ENCODE measurements at regions not wholly inside any gene's neighbourhood (a gene's known extent, or its start where the extent isn't known, plus 50 kb on each side); places are given as distances from the start of the nearest gene placed in this dataset.

DNA sequence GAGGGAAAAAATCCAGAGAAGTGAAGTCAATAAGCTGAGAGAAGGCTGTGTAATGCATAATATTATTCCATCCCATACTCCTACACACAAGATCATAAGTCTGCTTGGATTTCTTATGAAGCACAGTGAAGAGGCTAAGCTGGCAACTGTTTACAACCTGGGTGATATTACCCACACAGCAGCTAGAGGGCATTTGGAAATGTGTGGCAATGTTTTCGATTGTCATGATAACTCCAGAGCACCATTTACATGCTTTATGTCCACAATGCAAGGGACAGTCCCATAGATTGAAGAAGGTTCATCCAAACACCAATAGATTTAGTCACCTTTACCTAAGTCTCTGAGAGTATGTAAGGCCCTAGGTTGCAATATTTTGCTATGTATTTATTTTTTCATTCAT lies 412.2 kb downstream of the PPP3CA start:
- H2BK20ac ChIP-seq (ENCODE audit: low read depth, low read length): no peak overlapping the region
- dilution Hi-C loops (cut with HindIII; ENCODE audit: low sequenced_read_pairs, unreplicated experiment): no loop called here
- no peak overlapping the region for H3K23ac ChIP-seq (ENCODE audit: low read depth, low read length)
- TF ChIP-seq CHD1 (IDR thresholded peaks at IDR 0.05; ENCODE audit: low read depth, low read length): no peak
- TF ChIP-seq CEBPB (IDR thresholded peaks at IDR 0.05; ENCODE audit: low read depth, low read length): no peak
- no peak for TF ChIP-seq RFX5 (IDR thresholded peaks at IDR 0.05; ENCODE audit: low read depth, low read length)
- TF ChIP-seq RAD21 (IDR thresholded peaks at IDR 0.05; ENCODE audit: low read length): 0 out of 2 replicates have a peak, but pooled peaks have one; percentile 9
- no peak for TF ChIP-seq ELK1 (IDR thresholded peaks at IDR 0.05; ENCODE audit: borderline replicate concordance, low read depth, low read length)
- peak; percentile 16; the same call in 1 of the 2 replicates for TF ChIP-seq SMC3 (IDR thresholded peaks at IDR 0.05; ENCODE audit: low read depth, low read length)
- TF ChIP-seq MAZ (IDR thresholded peaks at IDR 0.05; ENCODE audit: borderline replicate concordance, low read depth, low read length): no peak
- TF ChIP-seq MAFK (IDR thresholded peaks at IDR 0.05; ENCODE audit: low read depth, low read length): no peak
- TF ChIP-seq MXI1 (IDR thresholded peaks at IDR 0.05; ENCODE audit: borderline replicate concordance, low read depth, low read length): no peak
- no peak for TF ChIP-seq POLR2A (IDR thresholded peaks at IDR 0.05; ENCODE audit: low read depth, low read length)
- TF ChIP-seq FOS (IDR thresholded peaks at IDR 0.05; ENCODE audit: low read depth, low read length): no peak
- TF ChIP-seq USF2 (IDR thresholded peaks at IDR 0.05; ENCODE audit: low read depth, low read length): no peak
- TF ChIP-seq BHLHE40 (IDR thresholded peaks at IDR 0.05; ENCODE audit: low read depth, low read length): no peak
- TF ChIP-seq RCOR1 (IDR thresholded peaks at IDR 0.05; ENCODE audit: insufficient replicate concordance, low read length): no peak
- no peak for TF ChIP-seq NFE2L2 (IDR thresholded peaks at IDR 0.05; ENCODE audit: low read depth, low read length)
- 0 out of 2 replicates have a peak, but pooled peaks have one; percentile 15 for TF ChIP-seq CTCF (conservative IDR thresholded peaks at IDR 0.05; ENCODE audit: low read depth, low read length)
- in situ Hi-C loops (cut with MboI; ENCODE audit: low sequenced_read_pairs): no loop called here
- H4K8ac ChIP-seq (ENCODE audit: low read depth in 2 of 2, low read length in 2 of 2): no peak overlapping the region
- no peak overlapping the region for H3K4ac ChIP-seq (ENCODE audit: low read depth, low read length)
- H2AK9ac ChIP-seq (replicated peaks; ENCODE audit: low read depth, low read length, poor library complexity): no peak overlapping the region
- intact Hi-C loops (cut with micrococcal nuclease): no loop called here
- no peaks in the 10 kb centered on the region for H4K20me1 ChIP-seq (ENCODE audit: insufficient read depth, low read length)
- DNase-seq: peak; percentile 2
- no peak overlapping the region for H3K9ac ChIP-seq (ENCODE audit: low read depth, low read length)
- BruUV-seq (replicated peaks): no TSS peak
- no peak overlapping the region for H3K14ac ChIP-seq (replicated peaks; ENCODE audit: low read depth, low read length)
- H2BK15ac ChIP-seq (ENCODE audit: low read depth, low read length): no peak overlapping the region
- H3K9me3 ChIP-seq (ENCODE audit: control insufficient read depth, insufficient read depth, low read length): no peaks in the 10 kb centered on the region
- POLR2A ChIA-PET (ENCODE audit: unreplicated experiment): no interaction called here
- CTCF ChIA-PET: interaction anchor here (1.0 kb wide), 1 partner anchor 10 kb away, joined by 3 read pairs; no protein-coding TSS in a partner anchor
- no peaks in the 10 kb centered on the region for H3K36me3 ChIP-seq (ENCODE audit: control insufficient read depth, insufficient read depth, low read length)
- H3K79me1 ChIP-seq (ENCODE audit: low read depth in 1 of 2, low read length in 2 of 2): no peaks in the 10 kb centered on the region
- no peak overlapping the region for H3K18ac ChIP-seq (ENCODE audit: low read depth, low read length)
- no peak overlapping the region for H3K27ac ChIP-seq (ENCODE audit: insufficient read depth, low read length)
- H2AK5ac ChIP-seq (ENCODE audit: low read depth, low read length): no peak overlapping the region
- no peak overlapping the region for H3K4me3 ChIP-seq (ENCODE audit: insufficient read depth, low read depth, low read length)
- H4K91ac ChIP-seq (ENCODE audit: insufficient read depth, low read depth, low read length): no peak overlapping the region
- no peak overlapping the region for H3K56ac ChIP-seq (ENCODE audit: extremely low read depth, insufficient read depth, low read length)
- H3K27me3 ChIP-seq (ENCODE audit: control insufficient read depth, insufficient read depth, low read length): no peaks in the 10 kb centered on the region; the same call in 1 of the 2 replicates
- no CpG with 5 or more reads among the region's 1 CpG for WGBS, 2 experiments (ENCODE audit: extremely low coverage in 2 of 2, insufficient read length in 1 of 2)
- no peak overlapping the region for H2AFZ ChIP-seq (replicated peaks; ENCODE audit: low read length, poor library complexity)
- no peak overlapping the region for H3K4me2 ChIP-seq (ENCODE audit: low read depth, low read length)
- H3K4me1 ChIP-seq (ENCODE audit: control insufficient read depth, insufficient read depth, low read length): no peaks in the 10 kb centered on the region
- H3K9me1 ChIP-seq (ENCODE audit: insufficient read depth, low read length): no peaks in the 10 kb centered on the region
- H2BK120ac ChIP-seq (ENCODE audit: low read depth, low read length): no peak overlapping the region
- ATAC-seq (ENCODE audit: low read depth): no peak
- H4K5ac ChIP-seq (ENCODE audit: low read depth, low read length): no peak overlapping the region
- H2BK5ac ChIP-seq (ENCODE audit: low read depth, low read length, poor library complexity, severe bottlenecking): no peak overlapping the region

Data from IMR-90 (cell line).